Renal pelvis (tissue), 1 donor: ENCODE measurements at regions not wholly inside any gene's neighbourhood (a gene's known extent, or its start where the extent isn't known, plus 50 kb on each side); places are given as distances from the start of the nearest gene placed in this dataset.

Source experiments
- DNase-seq: peaks from one replicate; pipeline ENCODE4 v3.0.0-alpha.2; 2013

DNA sequence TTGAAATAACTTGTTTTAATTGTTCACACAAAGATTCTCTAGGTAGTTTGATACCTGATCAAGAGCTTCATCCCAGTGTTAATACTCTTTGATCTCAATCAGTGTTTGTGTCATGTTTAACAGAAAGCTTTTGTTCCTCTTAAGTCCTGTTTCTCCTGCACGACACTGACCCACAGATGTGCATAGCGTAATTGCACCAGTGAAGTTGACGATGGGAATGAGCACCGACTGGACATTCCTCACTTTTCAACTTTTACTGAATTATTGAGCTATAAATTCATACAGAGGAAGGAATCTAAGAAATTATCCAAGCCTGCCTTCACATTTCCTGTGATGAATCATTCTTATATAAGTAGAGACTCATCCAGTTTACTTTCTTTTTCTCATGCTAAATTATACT, 878.7 kb upstream of the TENM3 start:
- no peak for DNase-seq

DNA sequence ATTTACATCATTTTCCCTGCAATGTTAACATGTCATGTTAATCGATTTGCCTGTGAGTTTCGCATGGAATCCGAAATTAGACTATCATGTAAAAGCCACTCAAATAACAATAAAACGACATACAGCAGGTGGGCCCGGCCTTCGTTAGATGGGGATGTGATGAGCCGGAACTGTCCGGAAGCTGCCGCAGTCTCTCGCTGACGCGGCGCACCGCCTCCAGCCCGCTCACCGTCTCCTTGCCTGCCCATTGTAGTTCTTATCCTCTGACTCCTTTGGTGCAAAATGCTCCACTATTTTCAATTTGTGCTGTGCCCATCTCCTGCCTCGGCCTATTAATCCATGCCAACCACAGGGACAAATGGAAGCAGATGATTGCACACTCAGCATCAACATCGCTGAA, 877.5 kb upstream of the TENM3 start:
- no peak for DNase-seq

DNA sequence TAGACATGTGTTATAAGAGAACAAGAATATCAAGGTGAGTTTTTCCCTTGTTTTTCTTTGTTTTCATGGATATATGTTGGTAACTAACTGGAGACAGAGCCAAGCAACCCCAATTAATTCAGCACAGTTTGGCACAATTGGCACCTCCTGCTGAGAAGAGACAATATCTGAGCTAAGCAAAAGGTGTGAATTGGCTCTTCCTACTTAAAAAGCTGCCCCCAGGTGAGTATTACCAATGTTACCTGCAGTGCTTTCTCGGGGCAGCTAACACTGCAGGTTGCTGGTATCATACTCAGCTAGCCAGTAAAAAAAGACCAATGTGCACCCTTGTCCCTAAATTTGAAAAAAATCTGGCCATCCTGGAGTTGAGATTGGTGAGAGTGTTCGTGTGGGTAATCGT, 871.2 kb upstream of the TENM3 start:
- no peak for DNase-seq

DNA sequence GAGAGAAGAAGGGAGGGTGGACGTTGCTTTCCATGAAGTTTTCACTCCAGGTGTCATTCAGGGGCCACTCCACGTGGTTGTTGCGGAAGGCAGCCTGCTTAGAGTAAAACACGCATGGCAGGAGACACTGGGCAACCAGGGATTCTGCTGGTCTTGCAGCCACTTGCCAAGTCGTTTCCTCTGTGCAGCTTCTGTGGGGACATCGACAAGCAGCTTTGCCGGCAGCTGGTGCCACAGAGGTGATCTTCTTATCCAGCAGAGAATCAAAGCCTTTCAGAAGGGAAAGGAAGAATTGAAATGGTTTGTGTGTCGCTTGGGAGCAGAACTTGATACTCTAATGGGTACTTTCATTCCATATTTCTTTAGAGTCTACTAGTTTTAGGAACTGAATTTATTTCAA, 867.1 kb upstream of the TENM3 start:
- DNase-seq: no peak

DNA sequence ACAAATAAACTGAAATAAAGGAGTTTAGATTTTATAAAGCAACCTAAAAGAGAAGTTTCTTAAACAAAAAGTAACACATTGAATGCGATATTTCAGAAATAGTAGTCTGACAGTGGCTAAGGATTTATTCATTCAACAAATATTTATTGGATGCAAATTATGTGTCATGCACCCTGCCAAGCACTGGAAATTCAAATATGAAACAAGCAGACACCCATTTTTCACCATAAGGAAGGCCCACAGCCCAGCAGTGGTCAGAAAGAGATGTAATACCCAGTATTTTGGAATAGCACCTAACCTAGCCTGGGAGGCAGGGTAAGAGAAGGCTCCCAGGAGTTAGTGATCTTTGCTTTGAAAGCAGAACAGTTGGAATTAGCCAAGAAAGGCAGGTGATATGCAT, 855.1 kb upstream of the TENM3 start:
- no peak for DNase-seq

DNA sequence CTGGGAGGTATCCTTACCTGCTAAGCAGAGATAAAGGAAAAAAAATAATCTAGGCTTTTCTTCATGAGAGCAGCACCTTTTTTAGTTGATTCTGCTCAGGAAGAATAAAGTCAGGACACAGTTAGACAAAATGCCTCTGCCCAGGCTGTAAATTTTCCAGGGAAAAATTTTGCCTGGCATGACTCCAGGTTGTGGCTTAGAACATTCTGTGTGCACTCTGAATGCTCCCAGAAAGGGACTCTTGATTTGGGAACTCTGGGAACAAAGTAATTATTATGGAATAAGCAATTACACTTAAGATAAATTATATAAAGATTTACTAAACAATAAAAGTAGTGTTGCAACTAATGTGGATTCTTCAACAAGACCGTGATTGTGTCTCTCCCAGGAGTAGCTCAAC, 826.2 kb upstream of the TENM3 start:
- no peak for DNase-seq

DNA sequence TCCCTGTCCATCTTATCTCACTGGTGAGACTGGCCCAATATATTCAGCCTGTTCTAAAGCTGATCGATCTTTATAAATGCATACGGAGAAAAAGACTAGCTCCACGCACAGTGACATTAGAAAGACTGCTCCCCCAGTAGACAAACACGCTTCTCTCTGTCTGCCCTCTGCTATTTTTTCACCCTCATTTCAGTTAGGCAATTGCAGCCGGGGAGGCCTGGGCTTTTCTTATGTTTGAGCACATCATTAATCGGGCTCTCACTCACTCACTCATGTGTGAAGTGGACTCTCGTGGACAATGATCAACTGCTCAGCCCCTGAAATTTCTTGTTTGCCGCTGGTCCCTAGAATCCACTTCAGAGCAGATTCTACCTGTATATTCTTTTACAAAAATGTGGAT, 824.7 kb upstream of the TENM3 start:
- DNase-seq: peak; percentile 43

DNA sequence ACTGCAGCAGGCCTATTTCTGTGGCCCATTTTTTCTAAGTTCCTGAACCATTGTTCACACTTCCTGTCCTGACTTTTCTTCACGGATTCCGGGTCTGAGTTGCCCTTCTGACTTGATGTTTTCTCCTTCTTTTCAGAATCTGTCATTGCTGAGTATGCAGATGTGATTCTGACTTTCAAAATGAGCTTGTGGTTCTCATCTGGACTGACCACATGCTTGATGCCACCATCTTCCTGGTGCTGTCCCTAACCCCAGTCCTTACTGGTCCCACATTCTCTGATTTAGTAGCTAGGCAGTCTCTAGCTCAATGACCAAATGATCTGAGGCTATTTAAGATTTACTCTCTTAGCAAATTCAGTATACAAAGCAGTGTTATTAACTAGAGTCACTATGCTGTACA, 822.3 kb upstream of the TENM3 start:
- no peak for DNase-seq

DNA sequence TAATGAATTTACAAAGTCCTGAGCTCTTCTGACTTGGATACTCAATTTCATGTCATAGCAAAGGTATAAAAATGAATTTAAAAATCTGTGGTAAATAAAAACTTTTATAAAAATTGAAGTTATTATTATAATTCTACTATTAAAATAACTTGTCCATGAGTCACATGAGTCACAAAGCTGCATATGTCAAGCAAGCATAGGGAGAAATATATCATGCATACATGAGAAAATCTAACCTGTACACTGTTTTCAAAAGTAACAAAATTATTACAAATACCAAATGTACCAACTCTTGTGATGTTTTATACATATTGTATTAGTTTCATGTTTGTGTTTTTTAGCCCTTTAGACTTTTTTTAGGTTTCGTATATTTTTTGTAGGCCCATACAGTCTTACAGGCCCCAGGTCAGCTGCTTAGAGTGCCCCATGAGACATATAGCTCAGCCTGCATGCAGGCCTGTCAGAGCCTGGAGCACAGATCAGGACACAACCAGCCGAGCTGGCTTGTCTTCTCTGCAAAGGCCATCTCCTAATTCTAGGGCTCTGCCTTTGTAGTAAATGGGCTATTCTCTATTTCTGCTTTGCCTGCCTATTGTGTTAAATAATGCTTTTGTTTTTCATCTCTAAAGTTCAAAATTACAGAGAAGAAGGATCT, 818.7 kb upstream of the TENM3 start:
- DNase-seq: no peak

DNA sequence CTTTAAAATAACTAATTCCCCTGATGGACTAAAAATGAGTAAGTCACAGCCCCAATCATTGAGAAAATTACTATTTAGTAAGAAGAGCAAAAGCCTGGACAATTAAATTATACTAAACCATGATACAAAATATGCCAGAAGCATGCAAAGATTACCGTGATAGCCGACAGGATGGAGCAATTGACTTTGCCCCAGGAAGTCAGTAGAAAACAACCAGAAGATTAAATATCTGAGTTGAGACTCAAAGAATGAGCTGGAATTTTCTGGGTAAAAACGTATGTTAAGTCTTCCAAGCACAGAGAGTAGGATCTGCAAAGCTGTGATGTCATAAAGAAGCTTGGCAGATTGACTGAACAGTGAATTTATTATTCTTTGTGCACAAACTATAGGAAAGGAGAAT, 816.1 kb upstream of the TENM3 start:
- DNase-seq: no peak

DNA sequence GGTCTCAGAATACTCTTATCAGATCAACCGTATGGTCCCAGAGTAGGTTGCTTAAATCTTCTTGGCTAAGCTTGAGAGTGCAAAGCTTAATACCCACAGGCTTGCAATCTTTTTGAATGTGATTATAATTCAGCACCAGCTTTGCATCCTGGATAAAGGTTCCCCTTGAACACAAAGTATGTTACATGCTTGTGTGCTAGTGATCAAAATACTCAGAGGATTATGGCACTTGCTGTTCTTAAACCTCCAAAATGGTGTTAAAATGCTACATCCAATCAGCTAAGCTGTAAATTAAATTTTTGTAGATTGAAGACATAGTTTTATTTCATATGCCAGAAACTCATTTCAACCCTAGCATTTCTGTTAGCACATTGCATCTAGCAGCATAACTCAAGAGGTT, 812.2 kb upstream of the TENM3 start:
- DNase-seq: no peak

DNA sequence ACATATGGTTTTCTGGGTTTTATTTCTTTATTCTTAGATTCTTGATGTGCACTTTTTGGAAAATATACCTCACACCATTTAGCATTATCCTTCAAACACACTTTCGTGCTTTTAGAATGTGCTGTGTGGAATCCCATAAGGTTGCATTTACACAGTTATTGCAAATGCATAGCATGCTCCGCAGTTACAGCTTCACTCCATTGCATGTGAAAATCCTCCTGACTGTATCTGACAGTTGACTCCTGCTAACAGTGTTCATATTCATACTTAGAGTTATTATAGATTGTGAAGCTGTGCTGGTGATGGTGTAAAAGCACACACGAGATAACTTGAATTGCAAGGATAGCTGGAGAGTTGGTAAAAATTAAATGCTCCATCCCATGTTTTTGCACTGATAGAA, 811.5 kb upstream of the TENM3 start:
- DNase-seq: no peak

DNA sequence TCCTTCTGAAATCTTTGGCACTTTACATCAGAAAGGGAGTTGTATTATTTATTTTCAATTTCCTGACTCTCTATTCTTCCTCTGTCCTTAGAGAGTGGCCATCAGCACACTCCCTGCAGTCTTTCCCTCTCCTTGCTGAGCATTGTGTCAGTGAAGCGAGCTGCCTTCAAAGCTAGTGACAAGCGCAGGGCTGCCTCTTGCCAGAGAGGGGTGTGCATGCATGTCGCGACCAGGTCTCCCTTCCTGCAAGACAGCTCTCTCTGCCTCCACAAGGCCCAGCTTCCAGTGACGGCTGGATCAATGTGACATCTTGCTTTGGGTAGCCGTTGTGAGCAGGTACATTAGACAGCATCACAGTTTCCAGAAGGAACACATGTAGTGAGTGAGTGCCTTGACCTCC, 810.9 kb upstream of the TENM3 start:
- no peak for DNase-seq

DNA sequence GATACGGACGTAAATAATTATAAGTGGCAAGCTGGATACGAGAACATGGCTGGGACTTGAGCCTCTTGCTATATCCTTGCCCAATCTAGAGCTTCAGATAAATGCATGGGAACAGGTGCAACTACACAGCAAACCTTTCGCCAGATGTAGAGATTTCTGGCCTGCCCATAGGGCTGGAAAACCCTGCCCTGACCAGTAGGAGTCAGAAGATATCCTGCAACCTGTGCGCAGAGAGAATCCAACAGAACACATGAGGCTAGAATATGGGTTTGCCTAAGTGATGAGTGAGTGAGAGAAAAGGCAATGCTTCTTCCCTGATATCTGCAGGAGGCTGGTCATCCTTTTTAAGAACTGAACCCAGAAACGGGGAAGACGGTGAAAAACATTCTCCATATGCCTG, 805.3 kb upstream of the TENM3 start:
- DNase-seq: no peak

DNA sequence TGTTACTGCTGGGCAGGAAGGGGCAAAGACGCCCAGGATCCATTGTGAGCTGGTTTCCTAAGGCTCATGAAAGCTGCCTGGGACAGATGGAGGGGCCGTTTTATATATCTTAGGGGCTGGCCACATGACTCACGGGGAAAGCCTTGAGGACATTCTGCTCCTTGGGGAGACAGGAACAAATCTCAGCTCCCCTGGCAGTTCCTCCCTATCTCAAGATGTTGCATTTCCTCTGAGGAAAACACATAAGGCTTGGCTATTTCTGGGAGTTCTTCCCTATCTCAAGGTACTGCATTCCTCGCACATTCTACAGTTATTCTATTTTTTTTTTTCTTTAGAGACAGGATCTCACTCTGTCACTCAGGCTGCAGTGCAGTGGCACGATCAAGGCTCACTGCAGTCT, 804.6 kb upstream of the TENM3 start:
- no peak for DNase-seq

DNA sequence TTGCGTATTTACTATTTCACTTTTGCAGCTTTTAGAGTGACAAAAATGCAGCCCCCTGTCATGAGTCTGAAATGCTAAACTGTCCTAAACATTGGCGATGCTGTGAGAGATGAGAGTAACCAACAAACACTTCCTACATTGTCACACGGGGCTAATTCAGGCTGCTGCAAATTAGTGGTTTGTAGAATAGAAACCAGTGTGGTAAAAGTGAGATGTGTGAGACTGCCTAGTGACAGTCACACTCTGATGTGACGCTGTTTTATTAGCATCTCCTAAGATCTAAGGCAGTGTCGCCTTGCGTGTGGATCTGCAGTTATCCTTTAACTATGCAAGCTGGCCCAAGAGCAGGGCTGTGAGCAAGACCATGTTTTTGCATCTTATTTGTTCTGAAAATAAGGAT, 800.2 kb upstream of the TENM3 start:
- no peak for DNase-seq

DNA sequence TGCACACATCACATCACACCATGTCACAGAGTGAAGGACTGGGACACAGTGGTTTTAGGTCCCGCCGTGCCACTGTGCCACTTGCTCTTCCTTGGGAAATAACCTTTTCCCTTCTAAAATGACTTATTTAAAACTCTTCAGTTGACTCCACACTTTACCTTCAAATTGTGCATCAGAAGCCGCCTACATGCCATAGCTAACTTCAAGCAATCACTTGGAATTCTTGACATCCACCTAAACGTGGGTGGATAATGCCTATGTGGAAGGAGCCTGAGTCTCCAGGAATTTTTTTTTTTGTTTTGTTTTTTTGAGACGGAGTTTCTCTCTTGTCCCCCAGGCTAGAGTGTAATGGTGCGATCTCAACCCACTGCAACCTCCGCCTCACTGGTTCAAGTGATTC, 777.4 kb upstream of the TENM3 start:
- DNase-seq: no peak

DNA sequence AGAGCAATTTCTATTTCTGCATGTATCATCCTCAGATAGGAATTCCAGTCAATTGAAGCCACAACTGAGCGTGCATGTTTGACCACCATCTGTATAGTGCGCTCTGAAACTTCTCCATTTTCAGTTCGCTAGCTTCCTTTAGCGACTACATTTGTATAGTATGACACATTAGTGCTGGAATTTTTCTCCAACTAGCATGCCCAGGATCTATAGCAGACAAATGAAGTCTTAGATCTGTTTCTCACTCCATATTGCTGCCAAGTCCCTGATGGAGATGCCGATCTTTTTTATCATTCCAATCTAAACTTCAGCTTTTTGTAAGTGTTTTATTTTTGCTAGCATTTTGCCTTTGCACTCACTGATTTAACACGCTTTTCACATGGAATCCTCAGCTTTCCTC, 774.8 kb upstream of the TENM3 start:
- no peak for DNase-seq

DNA sequence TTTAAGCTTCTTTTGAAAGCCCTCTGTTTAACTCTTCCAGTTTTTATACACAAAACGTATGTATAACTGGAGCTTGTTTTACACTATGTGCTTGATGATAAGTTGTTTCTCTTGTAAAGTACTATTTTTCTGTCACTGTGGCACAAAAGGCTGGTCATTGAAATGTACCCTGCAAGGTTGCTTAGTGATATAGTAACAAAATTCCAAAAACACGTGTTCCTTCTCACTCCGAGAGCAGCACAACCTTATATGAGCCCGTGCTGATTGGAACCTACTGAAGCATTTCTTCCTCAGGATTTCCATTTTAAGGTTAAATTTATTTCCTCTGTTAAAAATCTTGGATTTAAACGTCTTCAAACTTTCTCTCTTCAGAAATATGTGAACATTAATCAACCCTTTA, 772.9 kb upstream of the TENM3 start:
- peak; percentile 19 for DNase-seq

DNA sequence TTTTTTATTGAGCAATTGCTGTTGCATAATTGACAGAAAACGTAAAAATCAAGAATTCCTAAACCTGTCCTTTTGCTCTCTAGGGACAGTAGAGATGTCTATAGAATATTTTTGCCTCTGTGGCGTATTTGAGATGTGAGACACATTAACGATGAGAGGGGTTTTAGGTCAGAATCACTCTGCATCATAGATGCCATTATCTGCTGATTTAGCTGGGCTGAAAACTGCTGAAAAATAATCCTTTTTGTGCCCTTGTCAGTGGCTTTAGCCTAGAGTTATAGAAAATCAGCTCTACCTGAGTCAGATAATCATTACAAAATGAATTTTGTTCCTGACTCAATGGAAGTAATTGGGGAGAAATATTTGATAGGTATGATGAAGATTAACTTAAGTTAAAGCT, 767.8 kb upstream of the TENM3 start:
- DNase-seq: no peak

DNA sequence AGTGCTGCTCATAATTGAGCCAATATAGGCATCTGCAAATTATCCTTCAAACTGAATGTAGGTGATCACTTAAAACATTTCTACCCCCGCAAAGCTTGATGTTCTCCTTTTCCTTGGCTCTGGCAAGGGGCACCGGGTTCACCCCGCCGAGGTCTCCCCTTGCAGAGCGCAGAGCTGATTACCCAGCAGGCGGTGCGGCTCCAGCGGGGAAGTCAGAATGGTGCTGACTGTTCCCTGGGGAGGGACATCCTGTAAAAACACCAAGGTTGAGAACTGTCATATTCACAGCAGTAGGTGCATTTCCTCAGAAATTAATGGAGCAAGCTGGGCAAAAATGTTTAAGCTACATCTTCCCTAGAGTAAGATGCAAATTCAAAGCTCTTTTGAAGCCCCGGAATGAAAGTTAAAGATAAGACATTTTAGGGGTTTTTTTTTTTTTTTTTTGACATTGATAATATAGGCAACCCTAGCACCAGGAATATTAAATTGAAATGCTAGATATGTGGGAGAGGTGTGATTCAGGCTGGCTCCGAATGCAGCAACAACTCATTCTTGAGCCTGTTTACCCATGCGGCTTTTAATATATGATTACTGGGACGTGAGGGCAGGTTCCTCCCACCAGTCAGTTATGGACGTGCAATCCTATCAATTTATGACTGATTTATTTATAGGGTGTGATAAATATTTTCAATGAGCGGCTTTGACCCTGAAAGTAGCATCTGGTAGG, 767.3 kb upstream of the TENM3 start:
- no peak for DNase-seq

DNA sequence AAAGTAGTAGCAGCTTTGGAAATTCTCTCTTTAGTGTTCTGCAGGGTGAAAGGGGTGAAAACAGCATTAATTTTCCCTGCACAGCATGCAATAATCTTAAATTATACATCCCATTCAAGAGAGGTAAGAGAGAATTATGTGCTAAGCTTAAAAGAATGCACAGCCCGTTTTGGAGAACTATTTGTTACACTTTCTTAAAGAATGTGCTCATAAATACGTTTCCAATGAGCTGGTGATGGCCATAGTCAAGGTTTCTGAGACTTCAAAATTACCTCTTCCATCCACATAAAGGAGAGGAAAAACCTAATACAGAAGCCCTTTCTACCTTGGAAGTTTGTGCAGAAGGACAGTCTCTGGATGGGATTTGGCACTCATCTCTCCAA, 766.7 kb upstream of the TENM3 start:
- no peak for DNase-seq

DNA sequence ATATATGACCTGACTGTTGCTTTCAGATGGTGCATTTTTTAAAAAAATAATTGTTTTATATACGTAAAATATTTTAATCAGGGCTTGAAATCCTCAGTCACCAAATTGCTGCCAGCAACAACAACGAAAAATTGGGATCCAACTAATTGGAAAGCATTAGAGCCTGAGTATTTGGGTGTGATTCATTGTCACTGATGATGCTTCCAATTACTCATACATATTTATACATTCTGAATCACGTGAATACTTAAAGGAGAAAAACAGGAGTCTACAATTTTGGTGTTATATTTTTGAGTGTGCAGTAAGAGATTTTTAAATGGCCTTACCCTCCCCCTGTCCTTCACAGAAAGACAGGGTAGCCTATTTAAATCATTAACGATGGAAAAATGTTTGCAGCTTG, 765.6 kb upstream of the TENM3 start:
- DNase-seq: no peak

DNA sequence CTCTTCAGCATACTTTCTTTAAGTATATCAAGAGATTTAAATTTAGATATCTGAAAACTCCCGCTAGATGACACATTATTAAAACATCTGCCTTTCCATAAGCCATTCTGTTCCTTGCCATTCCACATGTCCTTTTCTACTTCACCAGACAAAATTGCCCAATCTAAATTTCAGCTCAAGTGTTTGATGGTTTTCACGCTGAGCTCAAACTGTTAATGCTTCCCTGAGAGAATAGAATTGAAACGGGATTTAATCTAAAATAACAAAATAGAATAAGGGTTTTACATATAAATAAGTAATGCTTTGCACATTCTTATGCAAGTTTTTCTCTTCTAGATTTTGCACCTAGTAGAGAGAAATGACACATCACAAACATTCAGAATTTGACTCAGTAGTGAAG, 764.5 kb upstream of the TENM3 start:
- DNase-seq: no peak
